PC-9 (cell line): ENCODE measurements at regions not wholly inside any gene's neighbourhood (a gene's known extent, or its start where the extent isn't known, plus 50 kb on each side); places are given as distances from the start of the nearest gene placed in this dataset.

Source experiments
- BruUV-seq: library from RNA; stranded (reverse); fragments of 400-500 nt; replicated peaks from 2 replicates; lab custom pipeline; 2021; lab: Mats Ljungman, UMichigan
- CTCF ChIA-PET: fragments of 300-600 bp; sonication (Branson Sonifier 250); formaldehyde crosslinking; loops from one replicate; lab custom pipeline; 2022; ENCODE audit warnings: antibody characterized with exemption; lab: Charles Lee
- POLR2A ChIA-PET: fragments of 300-600 bp; sonication (Branson Sonifier 250); formaldehyde crosslinking; loops from one replicate; lab custom pipeline; 2022; ENCODE audit warnings: antibody characterized with exemption; ENCODE audit not compliant: unreplicated experiment; lab: Charles Lee
- DNase-seq, 2 experiments: peaks; one replicate each; pipeline versions ENCODE4 v3.0.0 to v3.0.0-alpha.2; 2015 to 2022; ENCODE audit warnings: mixed read lengths in 1 of 2
- H2AFZ ChIP-seq: fragments of 200-600 bp; sonication (generic); 2 replicates; pipeline ENCODE4 v1.8.1; 2017; ENCODE audit warnings: antibody characterized with exemption
- H3F3A ChIP-seq: fragments of 200-600 bp; sonication (generic); 2 replicates; pipeline ENCODE4 v1.8.1; 2017; ENCODE audit warnings: antibody characterized with exemption, mild to moderate bottlenecking, low read depth; ENCODE audit not compliant: insufficient read depth
- H3K27ac ChIP-seq: fragments of 200-600 bp; sonication (generic); 2 replicates; pipeline ENCODE4 v1.6.1; 2016; ENCODE audit warnings: mixed run types
- H3K27me3 ChIP-seq: fragments of 200-600 bp; sonication (generic); 2 replicates; pipeline ENCODE4 v1.6.1; 2016; ENCODE audit warnings: low read depth, mixed run types; ENCODE audit not compliant: insufficient read depth
- H3K36me3 ChIP-seq: fragments of 200-600 bp; sonication (generic); 2 replicates; pipeline ENCODE4 v1.6.1; 2016; ENCODE audit warnings: low read depth, mixed run types
- H3K4me1 ChIP-seq: fragments of 200-600 bp; sonication (generic); replicated peaks from 2 replicates; pipeline ENCODE4 v1.6.1; 2016; ENCODE audit warnings: mixed run types; ENCODE audit not compliant: insufficient read depth
- H3K4me2 ChIP-seq: fragments of 200-600 bp; sonication (generic); 2 replicates; pipeline ENCODE4 v1.6.1; 2017; ENCODE audit warnings: mixed run types
- H3K4me3 ChIP-seq: fragments of 200-600 bp; sonication (generic); 2 replicates; pipeline ENCODE4 v1.6.1; 2016; ENCODE audit warnings: mixed run types
- H3K79me2 ChIP-seq: fragments of 200-600 bp; sonication (generic); 2 replicates; pipeline ENCODE4 v1.6.1; 2017; ENCODE audit warnings: low read depth, mixed run types
- H3K9me2 ChIP-seq: fragments of 200-600 bp; sonication (generic); 2 replicates; pipeline ENCODE4 v1.8.1; 2017; ENCODE audit warnings: mild to moderate bottlenecking; ENCODE audit not compliant: insufficient read depth
- H3K9me3 ChIP-seq: fragments of 200-600 bp; sonication (generic); 2 replicates; pipeline ENCODE4 v1.8.1; 2016; ENCODE audit warnings: low read depth; ENCODE audit not compliant: insufficient read depth
- H4K20me1 ChIP-seq: fragments of 200-600 bp; sonication (generic); 2 replicates; pipeline ENCODE4 v1.8.1; 2017; ENCODE audit not compliant: insufficient read depth
- CTCF ChIP-seq: fragments of 200-600 bp; sonication (generic); conservative IDR thresholded peaks from 2 replicates; pipeline ENCODE4 v1.6.1; 2017; ENCODE audit warnings: mixed run types, antibody characterized with exemption, mild to moderate bottlenecking, moderate library complexity
- EZH2 ChIP-seq: fragments of 200-600 bp; sonication (generic); IDR thresholded peaks from 2 replicates; pipeline ENCODE4 v1.8.0; 2017; ENCODE audit warnings: antibody characterized with exemption, low read depth
- intact Hi-C: fragments of 100-400 bp; cut with micrococcal nuclease; formaldehyde crosslinking; loops from one replicate; pipeline ENCODE4 v1.10.0; 2022; ENCODE audit not compliant: unreplicated experiment

- no peaks in the 10 kb centered on the region for H3K9me3 ChIP-seq
- no peak for DNase-seq
- no peaks in the 10 kb centered on the region for H3K9me2 ChIP-seq
- no peak overlapping the region for H3K4me3 ChIP-seq
- H3K36me3 ChIP-seq, result no peaks in the 10 kb centered on the region
- no peak overlapping the region for H3K27ac ChIP-seq
- H3K4me2 ChIP-seq, result no peak overlapping the region
- H4K20me1 ChIP-seq, result no peaks in the 10 kb centered on the region
- no peaks in the 10 kb centered on the region for H3F3A ChIP-seq
- POLR2A ChIA-PET, result no interaction called here
- intact Hi-C loops, result no loop called here
- no peaks in the 10 kb centered on the region for H3K27me3 ChIP-seq
- H3K4me1 ChIP-seq, result no peaks in the 10 kb centered on the region
- no peak overlapping the region for H2AFZ ChIP-seq
- CTCF ChIA-PET, result no interaction called here
- no peak for TF ChIP-seq EZH2
- no peak for TF ChIP-seq CTCF
- no peaks in the 10 kb centered on the region for H3K79me2 ChIP-seq
- BruUV-seq, result no TSS peak
Measured at GRCh38 chr21:18677632-18678031, 274.0 kb upstream of the TMPRSS15 start.

- H3K4me1 ChIP-seq, result no peaks in the 10 kb centered on the region
- intact Hi-C loops, result no loop called here
- no peaks in the 10 kb centered on the region for H3K27me3 ChIP-seq
- H2AFZ ChIP-seq, result no peak overlapping the region
- H3K9me2 ChIP-seq, result no peaks in the 10 kb centered on the region
- ChIA-PET POLR2A (no interaction called here), CTCF (no interaction called here)
- H3K27ac ChIP-seq, result no peak overlapping the region
- H3F3A ChIP-seq, result no peaks in the 10 kb centered on the region
- no peak for DNase-seq
- no peak overlapping the region for H3K4me3 ChIP-seq
- no TSS peak for BruUV-seq
- TF ChIP-seq CTCF (no peak), EZH2 (no peak)
- no peaks in the 10 kb centered on the region for H4K20me1 ChIP-seq
- no peaks in the 10 kb centered on the region for H3K79me2 ChIP-seq
- H3K9me3 ChIP-seq, result no peaks in the 10 kb centered on the region
- H3K4me2 ChIP-seq, result no peak overlapping the region
- H3K36me3 ChIP-seq, result no peaks in the 10 kb centered on the region
Measured at GRCh38 chr21:18705971-18706370, 302.4 kb upstream of the TMPRSS15 start.

- no peak overlapping the region for H3K27ac ChIP-seq
- no peaks in the 10 kb centered on the region for H3K27me3 ChIP-seq
- H3K4me2 ChIP-seq, result no peak overlapping the region
- no peaks in the 10 kb centered on the region for H3K9me3 ChIP-seq
- intact Hi-C loops, result no loop called here
- no peaks in the 10 kb centered on the region for H3F3A ChIP-seq
- no peak overlapping the region for H3K4me3 ChIP-seq
- no peaks in the 10 kb centered on the region for H3K9me2 ChIP-seq
- no TSS peak for BruUV-seq
- H2AFZ ChIP-seq, result no peak overlapping the region
- H3K4me1 ChIP-seq, result no peaks in the 10 kb centered on the region
- ChIA-PET POLR2A (no interaction called here), CTCF (no interaction called here)
- H3K36me3 ChIP-seq, result no peaks in the 10 kb centered on the region
- no peaks in the 10 kb centered on the region for H3K79me2 ChIP-seq
- TF ChIP-seq EZH2, result no peak
- no peak for TF ChIP-seq CTCF
- no peak for DNase-seq
- no peaks in the 10 kb centered on the region for H4K20me1 ChIP-seq
Measured at GRCh38 chr21:18711662-18712061, 308.1 kb upstream of the TMPRSS15 start.
